Activated CD4-positive, alpha-beta T cell treated with anti-CD3 and anti-CD28 coated beads for 1 hour (primary cell): ENCODE measurements at regions not wholly inside any gene's neighbourhood (a gene's known extent, or its start where the extent isn't known, plus 50 kb on each side); places are given as distances from the start of the nearest gene placed in this dataset.

Source experiments
- DNase-seq: peaks from one replicate; pipeline ENCODE4 v3.0.0-alpha.2; 2020

- DNase-seq: no peak
These were observed 54.5 kb upstream of the FAM78B start for GRCh38 chr1:166221316-166221715.

GRCh38 chr1:166233750-166234366 is 67.1 kb upstream of the FAM78B start:
- no peak for DNase-seq

GRCh38 chr1:166235728-166236127 is 68.9 kb upstream of the FAM78B start:
- DNase-seq: no peak

- DNase-seq: no peak
These were observed 70.9 kb upstream of the FAM78B start for GRCh38 chr1:166237675-166238074.

- no peak for DNase-seq
These were observed 86.4 kb upstream of the FAM78B start for GRCh38 chr1:166253076-166253779.

GRCh38 chr1:166258017-166258416 is 91.2 kb upstream of the FAM78B start:
- DNase-seq: no peak

GRCh38 chr1:166261511-166261910 is 94.7 kb upstream of the FAM78B start:
- no peak for DNase-seq

GRCh38 chr1:166270476-166271150 is 103.8 kb upstream of the FAM78B start:
- DNase-seq: no peak

GRCh38 chr1:166271151-166271538 is 104.3 kb upstream of the FAM78B start:
- DNase-seq: no peak

GRCh38 chr1:166272155-166272554 is 105.4 kb upstream of the FAM78B start:
- DNase-seq: no peak

GRCh38 chr1:166272851-166273250 is 106.0 kb upstream of the FAM78B start:
- no peak for DNase-seq

- no peak for DNase-seq
These were observed 106.8 kb upstream of the FAM78B start for GRCh38 chr1:166273618-166274017.

- DNase-seq: no peak
These were observed 115.8 kb upstream of the FAM78B start for GRCh38 chr1:166282391-166283137.

GRCh38 chr1:166283190-166283589 is 116.4 kb upstream of the FAM78B start:
- no peak for DNase-seq

- no peak for DNase-seq
These were observed 116.8 kb upstream of the FAM78B start for GRCh38 chr1:166283600-166283999.

- DNase-seq: no peak
These were observed 122.7 kb upstream of the FAM78B start for GRCh38 chr1:166289309-166290050.

GRCh38 chr1:166295656-166296055 is 128.9 kb upstream of the FAM78B start:
- no peak for DNase-seq

- no peak for DNase-seq
These were observed 131.2 kb upstream of the FAM78B start for GRCh38 chr1:166297993-166298392.

GRCh38 chr1:166300767-166301166 is 134.0 kb upstream of the FAM78B start:
- DNase-seq: no peak

GRCh38 chr1:166302989-166303758 is 136.4 kb upstream of the FAM78B start:
- DNase-seq: no peak

GRCh38 chr1:166304131-166304530 is 137.3 kb upstream of the FAM78B start:
- DNase-seq: no peak

- no peak for DNase-seq
These were observed 138.6 kb upstream of the FAM78B start for GRCh38 chr1:166305371-166305770.
